ENCODE measurements at regions not wholly inside any gene's neighbourhood (a gene's known extent, or its start where the extent isn't known, plus 50 kb on each side); places are given as distances from the start of the nearest gene placed in this dataset.
"Not testable (repeated sequence)": the region's sequence is repeated elsewhere in the genome, so short reads cannot be mapped to it uniquely, and the experiment has no call there.

DNA sequence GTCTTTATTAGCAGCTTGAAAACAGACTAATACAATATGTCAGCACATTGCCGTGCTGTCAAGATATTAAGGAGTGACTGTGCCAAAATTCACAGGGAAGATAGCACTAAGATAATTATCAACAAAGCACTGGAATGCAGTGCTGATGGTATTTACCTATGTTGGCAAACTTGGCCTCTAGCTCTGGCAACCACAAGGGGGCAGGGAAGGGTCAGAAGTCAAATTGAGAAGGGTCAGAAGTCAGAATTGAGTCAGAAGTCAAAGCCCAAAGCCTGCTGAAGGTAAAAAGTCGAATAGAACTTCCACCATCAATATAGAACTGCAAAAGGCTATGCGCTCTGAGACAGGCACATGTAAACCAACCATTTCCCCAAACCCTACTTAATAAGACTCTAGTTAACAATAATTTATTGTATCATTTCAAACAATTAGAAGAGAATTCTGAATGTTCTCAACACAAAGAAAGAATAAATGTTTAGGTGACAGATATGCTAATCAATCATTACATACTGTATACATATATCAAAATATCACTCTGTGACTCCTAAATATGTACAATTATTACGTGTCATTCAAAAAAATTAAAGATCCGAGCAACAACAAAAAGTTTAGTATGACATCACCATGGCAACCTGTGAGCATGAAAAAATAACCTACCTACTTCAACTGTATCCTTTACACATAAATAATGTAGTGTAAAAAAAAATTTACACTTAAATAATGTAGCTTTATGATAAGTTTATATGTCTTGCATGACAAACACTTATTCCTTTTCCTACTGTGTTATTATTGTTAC is 916.1 kb downstream of the KCNJ2 start:
- DNase-seq, result no peak
- intact Hi-C loops (cut with DNase I), result no loop called here
- ATAC-seq (ENCODE audit: poor library complexity), result no peak

DNA sequence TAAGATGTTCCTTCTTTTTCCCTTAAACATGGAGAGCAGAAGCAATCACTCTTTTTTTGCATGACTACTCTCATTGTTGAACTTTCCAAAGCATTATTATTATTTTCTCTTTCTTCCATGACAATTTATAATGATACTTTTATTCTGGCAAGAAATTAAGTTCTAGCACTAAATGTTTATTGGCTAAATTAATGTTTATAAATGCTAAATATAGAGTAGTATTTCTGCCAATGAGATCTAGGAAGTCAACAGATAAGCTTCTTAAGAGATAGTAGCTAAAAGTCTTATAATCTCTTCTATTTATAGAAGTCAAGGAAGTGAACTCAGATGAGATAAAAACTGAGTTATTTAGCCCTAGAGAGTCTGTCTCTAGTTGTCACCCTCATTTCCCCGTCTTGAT is 920.1 kb downstream of the KCNJ2 start:
- intact Hi-C loops (cut with DNase I), result no loop called here
- DNase-seq (no peak), ATAC-seq (ENCODE audit: poor library complexity) (no peak)

DNA sequence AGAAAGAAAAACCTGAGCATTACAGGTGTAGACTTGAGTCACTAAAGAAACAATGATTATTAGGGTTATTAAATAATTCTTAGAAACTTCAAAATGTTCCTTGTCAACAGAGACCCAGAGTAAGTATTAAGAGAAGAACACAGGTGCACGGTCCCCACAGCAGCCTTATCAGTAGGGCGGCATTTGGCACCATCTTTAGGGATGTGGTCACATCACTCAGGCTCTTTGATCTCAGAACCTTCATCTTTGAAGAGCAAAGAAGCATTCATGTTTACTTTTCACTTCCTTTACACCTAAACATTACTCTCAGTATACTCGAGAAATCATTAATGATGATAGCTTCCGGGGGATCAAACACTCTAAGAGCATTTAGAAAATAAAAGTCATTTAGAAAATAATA is 928.7 kb downstream of the KCNJ2 start:
- DNase-seq, result no peak

DNA sequence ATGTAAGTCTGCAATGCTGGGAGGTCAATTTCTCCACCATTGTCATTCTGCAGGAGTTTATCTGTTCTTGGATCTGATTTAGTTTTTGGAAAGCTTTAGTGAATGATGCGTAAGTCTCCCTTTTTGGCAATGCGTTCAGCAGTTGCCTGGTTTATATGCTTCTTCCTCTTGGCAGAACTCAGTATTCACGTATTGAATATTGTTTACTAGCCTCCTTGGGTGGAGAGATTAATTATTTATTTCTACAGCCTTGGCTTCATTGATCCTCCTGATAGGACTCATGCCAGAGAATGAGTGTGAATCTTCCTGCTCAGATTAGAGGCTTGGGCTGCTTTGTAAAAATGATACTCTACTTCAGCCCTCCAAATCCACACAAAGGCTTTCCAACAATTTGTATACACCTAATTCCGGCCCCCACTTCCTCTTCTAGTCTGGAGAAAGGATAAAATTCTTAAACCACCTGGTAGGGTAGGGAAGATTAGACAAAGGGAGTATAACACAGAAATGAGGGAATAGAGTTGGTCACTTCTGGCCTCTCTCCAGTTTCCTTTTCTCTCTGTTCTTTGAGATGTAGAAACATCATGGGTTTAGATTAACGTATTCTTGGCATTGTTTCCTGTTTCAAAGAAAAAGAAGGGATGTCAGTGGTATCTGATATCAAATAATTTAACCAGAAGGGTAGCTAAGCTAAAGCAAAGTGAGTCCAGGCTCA is 929.8 kb downstream of the KCNJ2 start:
- DNase-seq (no peak), ATAC-seq (ENCODE audit: poor library complexity) (no peak)
- intact Hi-C loops (cut with DNase I), result no loop called here

More for the DNA sequence above, 928.7 kb downstream of the KCNJ2 start:
- intact Hi-C loops (cut with DNase I), result no loop called here
- no peak for ATAC-seq (ENCODE audit: poor library complexity)

DNA sequence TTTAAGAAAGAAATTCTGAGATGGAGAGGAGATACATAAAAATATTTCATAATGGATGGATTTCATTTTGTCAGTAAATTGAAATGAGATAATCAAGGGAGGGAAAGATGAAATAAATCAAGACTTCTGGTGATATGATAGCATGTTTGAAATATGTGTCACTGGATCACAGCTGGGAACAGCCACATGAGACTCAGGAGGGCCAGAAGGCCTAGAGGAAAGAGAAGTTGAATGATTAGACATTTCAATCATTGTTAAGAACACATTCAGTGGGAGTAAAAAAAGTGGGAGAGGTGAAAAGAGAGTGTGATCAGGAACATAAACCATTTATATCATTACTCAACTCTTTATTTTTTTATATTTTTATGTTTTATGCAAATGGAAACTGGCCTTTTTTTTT is 933.4 kb downstream of the KCNJ2 start:
- ATAC-seq (ENCODE audit: poor library complexity), result no peak
- no peak for DNase-seq
- intact Hi-C loops (cut with DNase I), result no loop called here

DNA sequence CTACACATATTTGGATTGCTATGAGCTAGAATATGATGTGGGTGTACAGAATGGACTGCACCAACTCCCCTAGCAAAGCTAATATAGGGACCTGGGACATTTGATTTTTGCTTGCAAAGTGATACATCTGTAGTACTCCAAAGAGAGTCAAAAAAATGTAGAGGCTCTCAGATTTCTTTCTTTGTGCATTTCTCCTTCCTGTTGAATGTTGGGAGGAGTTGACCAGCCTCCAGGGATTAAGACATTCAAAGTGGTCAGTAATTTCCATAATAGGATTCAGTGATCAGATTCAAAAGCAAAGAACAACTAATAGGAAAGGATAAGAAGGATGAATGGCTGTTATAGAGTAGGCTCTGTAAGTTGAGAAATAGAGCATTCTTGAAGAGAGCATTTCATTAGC is 934.9 kb downstream of the KCNJ2 start:
- no peak for DNase-seq
- intact Hi-C loops (cut with DNase I), result no loop called here
- no peak for ATAC-seq (ENCODE audit: poor library complexity)

DNA sequence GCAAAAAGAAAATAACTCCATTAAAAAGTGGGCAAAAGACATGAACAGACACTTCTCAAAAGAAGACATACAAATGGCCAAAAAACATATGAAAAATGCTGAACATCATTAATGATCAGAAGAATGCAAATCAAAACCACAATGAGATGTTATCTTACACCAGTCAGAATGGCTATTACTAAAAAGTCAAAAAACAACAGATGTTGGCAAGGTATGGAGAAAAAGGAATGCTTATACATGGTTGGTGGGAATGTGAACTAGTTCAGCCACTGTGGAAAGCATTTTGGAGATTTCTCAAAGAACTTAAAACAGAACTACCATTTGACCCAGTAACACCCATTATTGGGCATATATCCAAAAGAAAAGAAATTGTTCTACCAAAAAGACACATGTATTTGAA is 936.7 kb downstream of the KCNJ2 start:
- intact Hi-C loops (cut with DNase I); ATAC-seq (ENCODE audit: poor library complexity); DNase-seq: not testable (repeated sequence)

DNA sequence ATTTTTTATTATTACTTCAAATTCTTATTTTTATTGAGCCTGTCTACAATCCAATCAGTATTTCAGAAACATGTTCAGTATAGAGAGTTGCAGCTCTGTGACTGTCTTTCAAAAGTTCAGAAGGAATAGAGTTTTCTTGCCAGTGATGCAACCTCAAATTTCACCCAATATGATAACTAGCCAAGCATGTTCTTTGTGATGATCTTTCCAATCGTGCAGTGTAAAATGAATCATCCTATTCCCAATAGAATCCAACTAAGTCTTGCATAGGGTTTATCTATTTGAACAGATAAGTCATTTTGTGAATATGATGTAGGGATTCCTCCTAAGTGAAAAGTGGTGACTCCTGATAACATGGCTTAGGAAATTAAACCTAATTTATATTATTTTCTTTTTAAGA is 937.8 kb downstream of the KCNJ2 start:
- DNase-seq (no peak), ATAC-seq (ENCODE audit: poor library complexity) (no peak)
- intact Hi-C loops (cut with DNase I), result no loop called here

DNA sequence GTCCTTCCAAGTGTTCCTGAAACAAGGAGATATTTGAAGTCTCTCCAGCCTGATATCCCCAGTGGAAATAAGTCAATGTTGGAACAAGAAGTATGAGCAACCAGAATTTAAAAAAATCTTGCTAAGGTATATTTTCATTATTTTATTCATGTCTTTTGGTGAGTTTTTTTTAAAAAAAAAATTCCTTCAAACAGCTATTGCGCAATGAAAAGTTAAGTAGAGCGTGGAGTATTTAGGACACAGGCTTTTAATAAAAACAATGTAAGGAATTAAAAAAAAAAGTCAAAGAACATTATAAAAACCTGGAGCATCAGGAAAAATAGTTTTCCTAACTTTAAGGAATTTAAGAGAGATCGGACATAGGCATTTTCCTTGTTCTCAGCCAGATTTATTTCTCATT is 940.4 kb downstream of the KCNJ2 start:
- no peak for ATAC-seq (ENCODE audit: poor library complexity)
- intact Hi-C loops (cut with DNase I), result loop anchor here (10.0 kb wide), 1 partner anchor 1005 kb away; no protein-coding TSS in a partner anchor

DNA sequence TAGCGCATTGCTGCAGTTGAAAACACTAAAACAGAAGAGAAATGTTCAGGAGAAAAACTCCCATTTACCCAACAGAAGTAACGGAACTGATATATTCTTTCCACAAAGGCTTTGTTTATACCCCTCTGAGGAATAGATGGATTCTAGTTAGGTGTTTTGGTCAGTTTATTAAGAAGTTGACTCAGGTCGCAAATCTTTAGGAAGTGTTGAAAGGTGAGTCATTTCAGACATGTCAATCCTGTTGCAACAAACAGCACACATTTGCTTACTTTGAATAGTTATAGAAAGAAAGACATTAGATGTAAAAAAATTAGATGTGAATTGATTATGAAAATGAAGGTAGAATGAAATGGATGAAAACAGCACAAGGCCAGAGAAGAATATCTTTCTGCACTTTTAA is 941.0 kb downstream of the KCNJ2 start:
- DNase-seq (no peak), ATAC-seq (ENCODE audit: poor library complexity) (no peak)
- intact Hi-C loops (cut with DNase I), result loop anchor here (10.0 kb wide), 1 partner anchor 1004 kb away; no protein-coding TSS in a partner anchor

More for the DNA sequence above, 940.4 kb downstream of the KCNJ2 start:
- no peak for DNase-seq

DNA sequence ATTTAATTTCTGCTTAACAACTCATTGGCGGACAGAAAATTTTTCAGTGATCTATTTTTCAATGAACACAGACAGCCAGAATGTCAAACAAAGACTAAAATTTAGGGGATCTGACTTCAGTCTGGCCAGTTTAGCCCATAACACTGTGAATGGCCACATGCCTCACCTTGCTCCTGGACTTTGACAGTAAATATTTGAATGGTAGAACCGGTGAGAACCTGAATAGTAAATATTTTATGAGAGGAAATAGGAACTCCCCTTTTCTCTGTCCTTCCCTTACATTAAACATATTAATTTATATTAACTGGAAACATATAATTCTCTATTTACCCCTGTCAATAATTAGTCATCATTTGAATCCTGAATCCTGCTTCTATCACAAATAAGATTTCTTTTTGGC is 942.1 kb downstream of the KCNJ2 start:
- ATAC-seq (ENCODE audit: poor library complexity) (no peak), DNase-seq (no peak)
- intact Hi-C loops (cut with DNase I), result loop anchor here (10.0 kb wide), 1 partner anchor 1003 kb away; no protein-coding TSS in a partner anchor

DNA sequence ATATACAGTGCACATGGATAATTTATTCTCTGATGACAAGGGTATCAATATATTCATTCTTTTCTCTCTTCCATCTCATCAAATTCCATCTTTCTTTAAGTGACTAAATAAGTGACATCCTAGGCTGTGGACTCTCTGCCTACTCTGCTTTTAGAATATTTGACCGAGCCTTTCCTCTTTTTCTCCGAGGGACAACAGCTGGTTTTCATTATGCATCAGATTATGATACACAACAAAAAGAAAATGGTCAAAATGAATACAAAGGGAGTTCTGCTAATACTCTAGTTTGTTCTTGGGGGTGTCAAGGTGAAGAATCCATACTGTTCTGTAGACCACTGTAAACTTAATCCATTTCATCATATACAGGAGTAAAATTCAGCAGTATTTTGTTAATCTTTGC is 942.6 kb downstream of the KCNJ2 start:
- DNase-seq (no peak), ATAC-seq (ENCODE audit: poor library complexity) (no peak)
- intact Hi-C loops (cut with DNase I), result loop anchor here (10.0 kb wide), 1 partner anchor 1003 kb away; no protein-coding TSS in a partner anchor

DNA sequence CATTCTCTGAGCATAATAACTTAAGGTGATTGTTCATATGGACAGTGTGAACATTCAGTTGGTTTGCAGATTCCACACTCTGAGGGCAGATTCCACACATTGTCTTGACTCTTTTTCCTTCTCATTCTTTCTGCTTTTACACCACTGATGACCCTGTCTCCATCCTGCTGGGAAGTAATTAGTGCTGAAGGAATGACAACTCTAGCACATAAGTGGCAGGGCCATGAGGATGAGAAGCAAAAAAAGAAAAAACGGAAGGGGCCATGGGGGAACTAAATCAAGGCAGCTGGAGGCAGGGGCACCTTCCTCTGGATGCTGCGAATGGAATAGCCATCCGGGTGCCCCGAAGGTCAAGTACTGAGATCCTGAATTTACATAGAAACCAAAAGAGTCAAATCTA is 944.0 kb downstream of the KCNJ2 start:
- no peak for ATAC-seq (ENCODE audit: poor library complexity)
- intact Hi-C loops (cut with DNase I), result loop anchor here (10.0 kb wide), 1 partner anchor 1001 kb away; no protein-coding TSS in a partner anchor

DNA sequence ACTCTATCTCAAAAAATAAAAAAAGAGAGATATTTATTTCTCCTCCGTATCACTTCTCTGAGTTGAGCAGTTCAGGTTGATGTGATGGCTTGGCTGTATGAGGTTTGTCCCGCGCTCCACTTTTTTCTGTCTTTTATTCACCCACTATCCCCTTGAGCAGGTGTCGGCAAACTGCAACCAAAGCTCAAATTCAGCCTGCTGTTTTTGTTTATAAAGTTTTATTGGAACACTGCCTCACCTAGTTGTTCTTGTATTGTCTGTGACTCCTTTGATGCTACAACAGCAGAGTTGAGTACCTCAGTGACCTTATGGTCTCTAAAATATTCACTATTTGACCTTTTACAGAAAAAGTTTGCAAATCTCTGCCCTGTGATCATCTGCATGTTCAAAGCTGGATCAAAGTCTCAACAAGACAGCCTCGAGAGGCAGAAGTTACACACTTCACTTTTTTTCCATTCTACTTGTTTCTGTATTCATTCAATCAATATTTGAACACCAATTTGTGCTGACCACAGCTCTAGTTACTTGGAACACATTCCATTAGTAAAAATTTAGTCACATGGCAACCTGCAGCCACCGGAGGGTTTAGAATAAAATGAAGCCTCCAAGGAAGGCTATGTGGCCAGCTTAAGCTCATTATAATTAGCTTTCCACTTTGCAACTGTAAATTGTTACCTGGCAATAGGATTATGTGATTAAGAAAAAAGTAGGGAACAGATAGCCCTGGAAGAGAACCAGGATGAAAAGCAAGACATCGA is 945.8 kb downstream of the KCNJ2 start:
- DNase-seq (no peak), ATAC-seq (ENCODE audit: poor library complexity) (no peak)
- intact Hi-C loops (cut with DNase I), result loop anchor here (5.0 to 10.0 kb wide), 3 partner anchors 347 to 1427 kb away; no protein-coding TSS in a partner anchor

More for the DNA sequence above, 944.0 kb downstream of the KCNJ2 start:
- DNase-seq, result no peak

DNA sequence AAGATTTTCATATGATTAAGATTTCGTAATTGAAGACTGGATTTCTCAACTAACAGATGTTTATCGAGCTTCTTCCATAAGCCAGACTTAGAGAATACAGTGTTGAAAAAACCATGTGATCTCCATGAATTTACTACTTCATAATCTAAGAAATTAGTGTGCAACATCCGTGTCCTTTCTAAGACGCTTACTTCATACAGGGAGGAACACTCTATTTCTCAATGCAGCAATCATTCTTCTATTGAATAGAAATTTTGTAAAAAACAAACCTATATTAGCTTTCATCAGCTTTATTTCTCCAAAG is 946.3 kb downstream of the KCNJ2 start:
- intact Hi-C loops (cut with DNase I), result loop anchor here (5.0 to 10.0 kb wide), 3 partner anchors 347 to 1427 kb away; no protein-coding TSS in a partner anchor
- ATAC-seq (ENCODE audit: poor library complexity) (no peak), DNase-seq (no peak)

DNA sequence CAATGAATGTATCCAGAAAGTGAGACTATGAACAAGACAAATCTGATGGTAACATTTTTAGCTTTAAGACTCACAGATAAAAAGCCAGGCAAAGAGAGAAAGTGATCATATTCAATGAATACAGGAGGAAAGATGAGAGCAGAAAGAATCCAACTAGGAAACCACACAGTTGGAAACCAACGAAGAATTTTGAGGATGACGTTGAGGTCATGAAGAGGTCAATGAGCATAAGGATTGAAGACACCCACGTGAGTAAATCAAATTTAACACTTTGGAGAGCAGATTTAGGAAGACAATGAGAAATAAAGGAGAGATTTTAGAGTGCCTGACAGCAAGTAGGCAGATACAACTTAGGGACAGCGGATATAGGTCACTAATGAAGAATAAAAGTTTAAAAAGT is 948.1 kb downstream of the KCNJ2 start:
- no peak for ATAC-seq (ENCODE audit: poor library complexity)
- intact Hi-C loops (cut with DNase I), result loop anchor here (5.0 to 10.0 kb wide), 3 partner anchors 345 to 1425 kb away; no protein-coding TSS in a partner anchor

DNA sequence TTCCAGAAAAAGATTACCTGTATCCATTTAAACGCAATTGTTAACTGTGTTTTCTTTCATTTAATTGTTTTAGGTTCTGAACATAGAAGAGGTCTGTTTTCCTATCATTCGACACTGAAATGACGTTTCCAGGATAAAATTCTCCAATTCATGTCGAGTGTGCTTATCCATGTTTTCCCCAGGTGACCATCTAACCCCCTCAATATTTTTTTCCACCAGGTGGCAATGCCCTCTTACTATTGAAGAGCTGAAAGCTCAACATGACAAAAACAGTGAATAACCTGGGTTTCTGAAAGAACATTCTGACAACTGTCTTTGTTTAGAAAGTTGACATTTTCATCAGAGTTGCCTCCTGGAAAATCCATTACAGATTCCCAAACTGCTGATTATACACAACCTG is 948.7 kb downstream of the KCNJ2 start:
- DNase-seq (no peak), ATAC-seq (ENCODE audit: poor library complexity) (no peak)
- intact Hi-C loops (cut with DNase I), result loop anchor here (5.0 to 10.0 kb wide), 3 partner anchors 344 to 1424 kb away; no protein-coding TSS in a partner anchor

More for the DNA sequence above, 948.1 kb downstream of the KCNJ2 start:
- DNase-seq, result no peak

DNA sequence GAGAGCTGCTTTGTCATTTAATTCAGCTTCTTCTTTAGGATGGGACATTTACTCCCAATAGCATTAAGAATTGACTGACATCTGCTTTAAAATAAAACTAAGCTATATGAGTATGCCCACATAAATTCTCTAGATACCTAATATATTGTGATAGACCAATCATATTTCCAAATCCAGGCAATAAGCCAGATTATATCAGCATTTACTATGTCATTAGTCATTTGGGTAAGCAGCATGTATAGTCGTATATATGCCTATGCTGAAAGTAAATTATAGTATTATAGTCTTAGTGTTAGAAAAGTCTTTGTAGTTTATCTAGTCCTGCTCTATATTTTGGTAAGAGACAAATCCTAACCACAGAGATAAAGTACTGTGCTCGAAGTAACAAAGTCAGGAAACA is 958.1 kb downstream of the KCNJ2 start:
- no peak for DNase-seq
- ATAC-seq (ENCODE audit: poor library complexity), result no peak
- intact Hi-C loops (cut with DNase I), result no loop called here

DNA sequence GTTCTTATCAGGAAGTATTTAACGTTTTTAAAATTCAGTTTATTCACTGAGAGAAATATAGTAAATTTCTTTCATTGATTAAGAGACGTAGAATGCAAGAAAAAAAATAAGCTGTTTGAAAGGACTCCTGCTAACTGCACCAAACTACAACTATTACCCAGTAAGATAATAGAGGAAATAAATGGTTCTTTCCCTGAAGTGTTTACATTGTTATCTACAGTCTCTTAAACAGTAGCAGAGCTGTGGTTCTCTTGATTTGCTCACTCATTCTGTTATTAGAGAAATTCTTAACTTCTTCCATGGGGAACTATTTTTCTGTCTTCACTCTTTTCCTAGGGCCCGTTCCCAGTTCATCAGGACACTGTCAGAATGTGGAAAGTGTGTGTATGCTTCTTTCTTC is 973.0 kb downstream of the KCNJ2 start:
- intact Hi-C loops (cut with DNase I), result no loop called here
- no peak for DNase-seq
- no peak for ATAC-seq (ENCODE audit: poor library complexity)

All from Right ventricle myocardium superior (tissue), 1 donor.